Endothelial cell of umbilical vein (primary cell): ENCODE measurements at regions not wholly inside any gene's neighbourhood (a gene's known extent, or its start where the extent isn't known, plus 50 kb on each side); places are given as distances from the start of the nearest gene placed in this dataset.

Experiments
- EZH2 ChIP-seq: IDR thresholded peaks from 2 replicates; pipeline ENCODE4 v1.6.1; 2012; ENCODE audit warnings: borderline replicate concordance, low read depth, mild to moderate bottlenecking, moderate library complexity, low read length, inconsistent platforms; ENCODE audit not compliant: severe bottlenecking
- FOS ChIP-seq: IDR thresholded peaks from 2 replicates; pipeline ENCODE4 v1.6.1; 2011; ENCODE audit warnings: mild to moderate bottlenecking, low read length, moderate library complexity, borderline replicate concordance; ENCODE audit not compliant: insufficient read depth
- GATA2 ChIP-seq: IDR thresholded peaks from 2 replicates; pipeline ENCODE4 v1.7.0; 2011; ENCODE audit warnings: low read depth, mild to moderate bottlenecking, moderate library complexity, mixed read lengths, low read length; ENCODE audit not compliant: insufficient read length, insufficient read depth
- JUN ChIP-seq: IDR thresholded peaks from 2 replicates; pipeline ENCODE4 v1.6.1; 2011; ENCODE audit warnings: borderline replicate concordance, low read depth; ENCODE audit not compliant: insufficient read length, insufficient read depth
- MAX ChIP-seq: IDR thresholded peaks from 2 replicates; pipeline ENCODE4 v1.6.1; 2011; ENCODE audit not compliant: insufficient read depth, insufficient read length
- MYC ChIP-seq: IDR thresholded peaks from one replicate; pipeline ENCODE4 v1.6.1; 2011; ENCODE audit warnings: mild to moderate bottlenecking, low read depth, low read length
- POLR2A ChIP-seq: IDR thresholded peaks from 2 replicates; pipeline ENCODE4 v1.6.1; 2012; ENCODE audit warnings: low read depth, mild to moderate bottlenecking, control low read depth, low read length
- POLR2AphosphoS5 ChIP-seq: IDR thresholded peaks from 2 replicates; pipeline ENCODE4 v1.6.1; 2012; ENCODE audit warnings: low read depth, mild to moderate bottlenecking, control low read depth, low read length, moderate library complexity; ENCODE audit not compliant: insufficient read depth
- TF ChIP-seq, protein P1 (sequence below), 2 donors: IDR thresholded peaks; 1 replicate in 1 of 2; 2 replicates in 1 of 2; pipeline ENCODE4 v1.5.1; 2011; ENCODE audit warnings: low read length in 2 of 2, mild to moderate bottlenecking in 2 of 2, moderate library complexity in 2 of 2, control low read depth in 1 of 2, inconsistent platforms in 1 of 2, low read depth in 1 of 2; ENCODE audit not compliant: insufficient read depth in 1 of 2; ENCODE audit errors: extremely low read depth in 1 of 2

- TF ChIP-seq POLR2AphosphoS5 (no peak), EZH2 (no peak), MYC (no peak), POLR2A (no peak), MAX (no peak), GATA2 (no peak), JUN (no peak), FOS (no peak)
- TF ChIP-seq, protein P1, sequence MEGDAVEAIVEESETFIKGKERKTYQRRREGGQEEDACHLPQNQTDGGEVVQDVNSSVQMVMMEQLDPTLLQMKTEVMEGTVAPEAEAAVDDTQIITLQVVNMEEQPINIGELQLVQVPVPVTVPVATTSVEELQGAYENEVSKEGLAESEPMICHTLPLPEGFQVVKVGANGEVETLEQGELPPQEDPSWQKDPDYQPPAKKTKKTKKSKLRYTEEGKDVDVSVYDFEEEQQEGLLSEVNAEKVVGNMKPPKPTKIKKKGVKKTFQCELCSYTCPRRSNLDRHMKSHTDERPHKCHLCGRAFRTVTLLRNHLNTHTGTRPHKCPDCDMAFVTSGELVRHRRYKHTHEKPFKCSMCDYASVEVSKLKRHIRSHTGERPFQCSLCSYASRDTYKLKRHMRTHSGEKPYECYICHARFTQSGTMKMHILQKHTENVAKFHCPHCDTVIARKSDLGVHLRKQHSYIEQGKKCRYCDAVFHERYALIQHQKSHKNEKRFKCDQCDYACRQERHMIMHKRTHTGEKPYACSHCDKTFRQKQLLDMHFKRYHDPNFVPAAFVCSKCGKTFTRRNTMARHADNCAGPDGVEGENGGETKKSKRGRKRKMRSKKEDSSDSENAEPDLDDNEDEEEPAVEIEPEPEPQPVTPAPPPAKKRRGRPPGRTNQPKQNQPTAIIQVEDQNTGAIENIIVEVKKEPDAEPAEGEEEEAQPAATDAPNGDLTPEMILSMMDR (IDR thresholded peaks at IDR 0.05; ENCODE audit: extremely low read depth in 1 of 2, insufficient read depth in 1 of 2, low read depth in 1 of 2, low read length in 2 of 2), result no peak
These were observed 368.2 kb downstream of the COG6 start for GRCh38 chr13:40023595-40024203.
